Activated gamma-delta T cell (primary cell): ENCODE measurements at regions not wholly inside any gene's neighbourhood (a gene's known extent, or its start where the extent isn't known, plus 50 kb on each side); places are given as distances from the start of the nearest gene placed in this dataset.

Source experiments
- DNase-seq: peaks from one replicate; lab custom pipeline; 2025; lab: John Stamatoyannopoulos, UW

GRCh38 chr2:133667085-133667484 lies 98.8 kb upstream of the NCKAP5 start:
- no peak for DNase-seq

- no peak for DNase-seq
Observed at GRCh38 chr2:133667968-133668367, 99.7 kb upstream of the NCKAP5 start.

- no peak for DNase-seq
Observed at GRCh38 chr2:133668547-133668946, 100.3 kb upstream of the NCKAP5 start.

- DNase-seq = no peak
Observed at GRCh38 chr2:133673305-133673905, 105.1 kb upstream of the NCKAP5 start.

GRCh38 chr2:133674066-133674432 lies 105.8 kb upstream of the NCKAP5 start:
- no peak for DNase-seq

- no peak for DNase-seq
Observed at GRCh38 chr2:133674433-133675331, 106.4 kb upstream of the NCKAP5 start.

- DNase-seq = no peak
Observed at GRCh38 chr2:133676392-133677130, 108.3 kb upstream of the NCKAP5 start.

- no peak for DNase-seq
Observed at GRCh38 chr2:133680343-133681049, 112.2 kb upstream of the NCKAP5 start.

- DNase-seq = no peak
Observed at GRCh38 chr2:133682347-133682746, 114.1 kb upstream of the NCKAP5 start.

GRCh38 chr2:133682906-133683305 lies 114.6 kb upstream of the NCKAP5 start:
- no peak for DNase-seq

- DNase-seq = no peak
Observed at GRCh38 chr2:133685636-133686215, 117.5 kb upstream of the NCKAP5 start.

- no peak for DNase-seq
Observed at GRCh38 chr2:133690780-133691179, 122.5 kb upstream of the NCKAP5 start.

- no peak for DNase-seq
Observed at GRCh38 chr2:133691336-133691735, 123.1 kb upstream of the NCKAP5 start.

- no peak for DNase-seq
Observed at GRCh38 chr2:133705287-133705686, 137.0 kb upstream of the NCKAP5 start.

GRCh38 chr2:133710613-133711012 lies 142.3 kb upstream of the NCKAP5 start:
- DNase-seq = no peak

- DNase-seq = no peak
Observed at GRCh38 chr2:133711201-133711600, 142.9 kb upstream of the NCKAP5 start.

GRCh38 chr2:133711806-133712205 lies 143.5 kb upstream of the NCKAP5 start:
- DNase-seq = no peak

GRCh38 chr2:133712369-133712768 lies 144.1 kb upstream of the NCKAP5 start:
- no peak for DNase-seq

- no peak for DNase-seq
Observed at GRCh38 chr2:133713049-133713580, 144.9 kb upstream of the NCKAP5 start.

GRCh38 chr2:133716166-133716565 lies 147.9 kb upstream of the NCKAP5 start:
- no peak for DNase-seq

- no peak for DNase-seq
Observed at GRCh38 chr2:133717497-133717896, 149.2 kb upstream of the NCKAP5 start.
